Peyer's patch (tissue), 4 donors: ENCODE measurements at regions not wholly inside any gene's neighbourhood (a gene's known extent, or its start where the extent isn't known, plus 50 kb on each side); places are given as distances from the start of the nearest gene placed in this dataset.

Experiments
- POLR2A ChIP-seq, 2 donors: fragments of 450-650 bp; IDR thresholded peaks; one replicate each; pipeline ENCODE4 v1.5.1; 2017; ENCODE audit warnings: antibody characterized with exemption in 2 of 2, mild to moderate bottlenecking in 2 of 2, moderate library complexity in 2 of 2
- TF ChIP-seq, protein P1 (sequence below), 6 experiments: fragments of 450-650 bp in 4 of 6; fragments of 200-600 bp in 2 of 6; sonication (generic) in 1 of 6; IDR thresholded peaks; one replicate each; pipeline ENCODE4 v1.5.1; 2017 to 2019; ENCODE audit warnings: antibody characterized with exemption in 6 of 6, mild to moderate bottlenecking in 3 of 6, moderate library complexity in 1 of 6

- TF ChIP-seq, protein P1, sequence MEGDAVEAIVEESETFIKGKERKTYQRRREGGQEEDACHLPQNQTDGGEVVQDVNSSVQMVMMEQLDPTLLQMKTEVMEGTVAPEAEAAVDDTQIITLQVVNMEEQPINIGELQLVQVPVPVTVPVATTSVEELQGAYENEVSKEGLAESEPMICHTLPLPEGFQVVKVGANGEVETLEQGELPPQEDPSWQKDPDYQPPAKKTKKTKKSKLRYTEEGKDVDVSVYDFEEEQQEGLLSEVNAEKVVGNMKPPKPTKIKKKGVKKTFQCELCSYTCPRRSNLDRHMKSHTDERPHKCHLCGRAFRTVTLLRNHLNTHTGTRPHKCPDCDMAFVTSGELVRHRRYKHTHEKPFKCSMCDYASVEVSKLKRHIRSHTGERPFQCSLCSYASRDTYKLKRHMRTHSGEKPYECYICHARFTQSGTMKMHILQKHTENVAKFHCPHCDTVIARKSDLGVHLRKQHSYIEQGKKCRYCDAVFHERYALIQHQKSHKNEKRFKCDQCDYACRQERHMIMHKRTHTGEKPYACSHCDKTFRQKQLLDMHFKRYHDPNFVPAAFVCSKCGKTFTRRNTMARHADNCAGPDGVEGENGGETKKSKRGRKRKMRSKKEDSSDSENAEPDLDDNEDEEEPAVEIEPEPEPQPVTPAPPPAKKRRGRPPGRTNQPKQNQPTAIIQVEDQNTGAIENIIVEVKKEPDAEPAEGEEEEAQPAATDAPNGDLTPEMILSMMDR (IDR thresholded peaks at IDR 0.05), result no peak
- TF ChIP-seq POLR2A (IDR thresholded peaks at IDR 0.05), result no peak
Observed at GRCh38 chr10:118970770-118971169, 58.7 kb upstream of the NANOS1 start.
